GM23338 (cell line): ENCODE measurements at regions not wholly inside any gene's neighbourhood (a gene's known extent, or its start where the extent isn't known, plus 50 kb on each side); places are given as distances from the start of the nearest gene placed in this dataset.

Experiments
- CREB1 ChIP-seq: fragments of 250-450 bp; sonication (Bioruptor Pico); IDR thresholded peaks from 2 replicates; pipeline ENCODE4 v1.5.0; 2020; ENCODE audit warnings: low read depth, mild to moderate bottlenecking, moderate library complexity
- EZH2 ChIP-seq: fragments of 200-600 bp; sonication (generic); IDR thresholded peaks from one replicate; pipeline ENCODE4 v1.8.0; 2017; ENCODE audit warnings: antibody characterized with exemption, mild to moderate bottlenecking, low read depth; ENCODE audit not compliant: unreplicated experiment
- EZH2phosphoT487 ChIP-seq: fragments of 200-600 bp; sonication (generic); IDR thresholded peaks from one replicate; pipeline ENCODE4 v1.8.1; 2018; ENCODE audit warnings: antibody characterized with exemption; ENCODE audit not compliant: unreplicated experiment
- JUNB ChIP-seq: IDR thresholded peaks from one replicate; pipeline ENCODE4 v1.6.1; 2016; ENCODE audit warnings: antibody characterized with exemption; ENCODE audit not compliant: unreplicated experiment
- NANOG ChIP-seq: IDR thresholded peaks from 2 replicates; pipeline ENCODE4 v1.6.1; 2016; ENCODE audit warnings: antibody characterized with exemption, borderline replicate concordance
- POLR2AphosphoS5 ChIP-seq: IDR thresholded peaks from 2 replicates; pipeline ENCODE4 v1.6.1; 2016; ENCODE audit warnings: antibody characterized with exemption, low read depth
- STAT1 ChIP-seq: IDR thresholded peaks from one replicate; pipeline ENCODE4 v1.6.1; 2016; ENCODE audit warnings: antibody characterized with exemption; ENCODE audit not compliant: unreplicated experiment
- TF ChIP-seq, protein P1 (sequence below), 2 experiments: fragments of 200-600 bp in 1 of 2; sonication (generic) in 1 of 2; conservative IDR thresholded peaks; 2 replicates each; pipeline versions ENCODE4 v1.5.1 to v1.6.1; 2016 to 2017; ENCODE audit warnings: antibody characterized with exemption in 2 of 2, low read depth in 2 of 2, mild to moderate bottlenecking in 2 of 2, moderate library complexity in 1 of 2
- TF ChIP-seq, protein P2 (sequence below): IDR thresholded peaks from 2 replicates; pipeline ENCODE4 v1.6.1; 2016; ENCODE audit warnings: antibody characterized with exemption
- TF ChIP-seq, protein P3 (sequence below): IDR thresholded peaks from one replicate; pipeline ENCODE4 v1.6.1; 2018; ENCODE audit warnings: antibody characterized with exemption; ENCODE audit not compliant: unreplicated experiment

DNA sequence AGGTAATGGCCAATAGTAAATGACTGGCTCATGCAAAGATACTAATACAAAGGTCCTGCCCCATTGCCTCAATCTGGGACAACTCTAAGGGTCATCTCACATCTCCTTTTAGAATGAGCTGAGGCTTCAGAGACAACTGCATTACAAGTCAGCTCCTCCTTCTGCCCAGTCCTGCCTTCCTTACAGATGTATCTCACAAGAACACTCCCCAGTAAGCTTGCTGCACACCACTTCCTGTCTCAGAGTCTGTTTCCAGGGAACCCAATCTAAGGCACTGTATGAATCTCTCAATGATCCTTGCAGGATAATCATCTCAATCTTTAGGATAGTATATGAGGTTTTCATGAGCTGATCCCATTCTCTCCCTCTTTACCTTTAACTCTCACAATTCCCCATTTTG lies 57.8 kb upstream of the ZDHHC17 start:
- TF ChIP-seq, protein P1, sequence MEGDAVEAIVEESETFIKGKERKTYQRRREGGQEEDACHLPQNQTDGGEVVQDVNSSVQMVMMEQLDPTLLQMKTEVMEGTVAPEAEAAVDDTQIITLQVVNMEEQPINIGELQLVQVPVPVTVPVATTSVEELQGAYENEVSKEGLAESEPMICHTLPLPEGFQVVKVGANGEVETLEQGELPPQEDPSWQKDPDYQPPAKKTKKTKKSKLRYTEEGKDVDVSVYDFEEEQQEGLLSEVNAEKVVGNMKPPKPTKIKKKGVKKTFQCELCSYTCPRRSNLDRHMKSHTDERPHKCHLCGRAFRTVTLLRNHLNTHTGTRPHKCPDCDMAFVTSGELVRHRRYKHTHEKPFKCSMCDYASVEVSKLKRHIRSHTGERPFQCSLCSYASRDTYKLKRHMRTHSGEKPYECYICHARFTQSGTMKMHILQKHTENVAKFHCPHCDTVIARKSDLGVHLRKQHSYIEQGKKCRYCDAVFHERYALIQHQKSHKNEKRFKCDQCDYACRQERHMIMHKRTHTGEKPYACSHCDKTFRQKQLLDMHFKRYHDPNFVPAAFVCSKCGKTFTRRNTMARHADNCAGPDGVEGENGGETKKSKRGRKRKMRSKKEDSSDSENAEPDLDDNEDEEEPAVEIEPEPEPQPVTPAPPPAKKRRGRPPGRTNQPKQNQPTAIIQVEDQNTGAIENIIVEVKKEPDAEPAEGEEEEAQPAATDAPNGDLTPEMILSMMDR (conservative IDR thresholded peaks at IDR 0.05; ENCODE audit: low read depth in 2 of 2) = no peak
- TF ChIP-seq EZH2 = no peak
- no peak for TF ChIP-seq POLR2AphosphoS5
- TF ChIP-seq EZH2phosphoT487 = no peak
- no peak for TF ChIP-seq STAT1
- TF ChIP-seq JUNB = no peak
- TF ChIP-seq, protein P2, sequence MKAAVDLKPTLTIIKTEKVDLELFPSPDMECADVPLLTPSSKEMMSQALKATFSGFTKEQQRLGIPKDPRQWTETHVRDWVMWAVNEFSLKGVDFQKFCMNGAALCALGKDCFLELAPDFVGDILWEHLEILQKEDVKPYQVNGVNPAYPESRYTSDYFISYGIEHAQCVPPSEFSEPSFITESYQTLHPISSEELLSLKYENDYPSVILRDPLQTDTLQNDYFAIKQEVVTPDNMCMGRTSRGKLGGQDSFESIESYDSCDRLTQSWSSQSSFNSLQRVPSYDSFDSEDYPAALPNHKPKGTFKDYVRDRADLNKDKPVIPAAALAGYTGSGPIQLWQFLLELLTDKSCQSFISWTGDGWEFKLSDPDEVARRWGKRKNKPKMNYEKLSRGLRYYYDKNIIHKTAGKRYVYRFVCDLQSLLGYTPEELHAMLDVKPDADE = no peak
- TF ChIP-seq, protein P3, sequence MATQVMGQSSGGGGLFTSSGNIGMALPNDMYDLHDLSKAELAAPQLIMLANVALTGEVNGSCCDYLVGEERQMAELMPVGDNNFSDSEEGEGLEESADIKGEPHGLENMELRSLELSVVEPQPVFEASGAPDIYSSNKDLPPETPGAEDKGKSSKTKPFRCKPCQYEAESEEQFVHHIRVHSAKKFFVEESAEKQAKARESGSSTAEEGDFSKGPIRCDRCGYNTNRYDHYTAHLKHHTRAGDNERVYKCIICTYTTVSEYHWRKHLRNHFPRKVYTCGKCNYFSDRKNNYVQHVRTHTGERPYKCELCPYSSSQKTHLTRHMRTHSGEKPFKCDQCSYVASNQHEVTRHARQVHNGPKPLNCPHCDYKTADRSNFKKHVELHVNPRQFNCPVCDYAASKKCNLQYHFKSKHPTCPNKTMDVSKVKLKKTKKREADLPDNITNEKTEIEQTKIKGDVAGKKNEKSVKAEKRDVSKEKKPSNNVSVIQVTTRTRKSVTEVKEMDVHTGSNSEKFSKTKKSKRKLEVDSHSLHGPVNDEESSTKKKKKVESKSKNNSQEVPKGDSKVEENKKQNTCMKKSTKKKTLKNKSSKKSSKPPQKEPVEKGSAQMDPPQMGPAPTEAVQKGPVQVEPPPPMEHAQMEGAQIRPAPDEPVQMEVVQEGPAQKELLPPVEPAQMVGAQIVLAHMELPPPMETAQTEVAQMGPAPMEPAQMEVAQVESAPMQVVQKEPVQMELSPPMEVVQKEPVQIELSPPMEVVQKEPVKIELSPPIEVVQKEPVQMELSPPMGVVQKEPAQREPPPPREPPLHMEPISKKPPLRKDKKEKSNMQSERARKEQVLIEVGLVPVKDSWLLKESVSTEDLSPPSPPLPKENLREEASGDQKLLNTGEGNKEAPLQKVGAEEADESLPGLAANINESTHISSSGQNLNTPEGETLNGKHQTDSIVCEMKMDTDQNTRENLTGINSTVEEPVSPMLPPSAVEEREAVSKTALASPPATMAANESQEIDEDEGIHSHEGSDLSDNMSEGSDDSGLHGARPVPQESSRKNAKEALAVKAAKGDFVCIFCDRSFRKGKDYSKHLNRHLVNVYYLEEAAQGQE = no peak
- TF ChIP-seq CREB1 (CRISPR knock-in tag) = no peak
- TF ChIP-seq NANOG = no peak
